ENCODE measurements at regions not wholly inside any gene's neighbourhood (a gene's known extent, or its start where the extent isn't known, plus 50 kb on each side); places are given as distances from the start of the nearest gene placed in this dataset.
"Not testable (repeated sequence)": the region's sequence is repeated elsewhere in the genome, so short reads cannot be mapped to it uniquely, and the experiment has no call there.

GRCh38 chr3:6747017-6747416 lies 113.9 kb upstream of the GRM7 start:
- Mint-ChIP-seq H3K9me3 (no peaks in the 10 kb centered on the region), H3K4me1 (no peaks in the 10 kb centered on the region), H3K27me3 (ENCODE audit: low read depth) (peaks cover 4% of the 10 kb centered on the region), H3K36me3 (no peaks in the 10 kb centered on the region), H3K27ac (no peak overlapping the region), H3K4me3 (no peak overlapping the region)
- no peak for DNase-seq (ENCODE audit: low spot score in 2 of 2, unreplicated experiment in 2 of 2)
- TF ChIP-seq, protein P1, sequence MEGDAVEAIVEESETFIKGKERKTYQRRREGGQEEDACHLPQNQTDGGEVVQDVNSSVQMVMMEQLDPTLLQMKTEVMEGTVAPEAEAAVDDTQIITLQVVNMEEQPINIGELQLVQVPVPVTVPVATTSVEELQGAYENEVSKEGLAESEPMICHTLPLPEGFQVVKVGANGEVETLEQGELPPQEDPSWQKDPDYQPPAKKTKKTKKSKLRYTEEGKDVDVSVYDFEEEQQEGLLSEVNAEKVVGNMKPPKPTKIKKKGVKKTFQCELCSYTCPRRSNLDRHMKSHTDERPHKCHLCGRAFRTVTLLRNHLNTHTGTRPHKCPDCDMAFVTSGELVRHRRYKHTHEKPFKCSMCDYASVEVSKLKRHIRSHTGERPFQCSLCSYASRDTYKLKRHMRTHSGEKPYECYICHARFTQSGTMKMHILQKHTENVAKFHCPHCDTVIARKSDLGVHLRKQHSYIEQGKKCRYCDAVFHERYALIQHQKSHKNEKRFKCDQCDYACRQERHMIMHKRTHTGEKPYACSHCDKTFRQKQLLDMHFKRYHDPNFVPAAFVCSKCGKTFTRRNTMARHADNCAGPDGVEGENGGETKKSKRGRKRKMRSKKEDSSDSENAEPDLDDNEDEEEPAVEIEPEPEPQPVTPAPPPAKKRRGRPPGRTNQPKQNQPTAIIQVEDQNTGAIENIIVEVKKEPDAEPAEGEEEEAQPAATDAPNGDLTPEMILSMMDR (IDR thresholded peaks at IDR 0.05; ENCODE audit: unreplicated experiment): no peak

- Mint-ChIP-seq H3K9me3 (peaks cover 15% of the 10 kb centered on the region), H3K27ac (no peak overlapping the region), H3K4me1 (no peaks in the 10 kb centered on the region), H3K27me3 (ENCODE audit: low read depth) (no peaks in the 10 kb centered on the region), H3K36me3 (peaks cover 2% of the 10 kb centered on the region), H3K4me3 (no peak overlapping the region)
- TF ChIP-seq, protein P1 (IDR thresholded peaks at IDR 0.05; ENCODE audit: unreplicated experiment): no peak
- no peak for DNase-seq (ENCODE audit: low spot score in 2 of 2, unreplicated experiment in 2 of 2)
Measured at GRCh38 chr3:6750782-6751181, 110.1 kb upstream of the GRM7 start.

DNA sequence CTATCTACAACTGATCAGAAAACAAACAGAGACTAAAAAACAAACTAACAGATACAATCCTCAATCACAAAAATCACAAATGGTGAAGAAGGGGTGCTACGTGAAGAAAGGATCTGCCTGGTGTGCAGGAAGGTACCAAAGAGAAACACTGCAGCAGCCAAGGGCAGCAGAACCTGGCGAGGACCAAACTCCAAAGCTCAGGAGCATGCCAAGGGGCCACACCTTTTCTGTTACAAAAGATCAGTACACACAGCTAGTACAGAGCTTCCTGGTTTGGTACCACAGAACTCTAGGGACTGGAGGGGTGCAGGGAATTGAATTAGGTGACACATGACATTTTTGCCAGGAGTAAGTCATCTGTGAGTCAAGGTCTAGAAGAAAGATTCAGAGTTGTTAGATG lies 107.4 kb upstream of the GRM7 start:
- Mint-ChIP-seq H3K27me3 (ENCODE audit: low read depth) (peaks cover 5% of the 10 kb centered on the region), H3K4me1 (no peaks in the 10 kb centered on the region), H3K27ac (no peak overlapping the region), H3K4me3 (no peak overlapping the region), H3K9me3 (peaks cover 15% of the 10 kb centered on the region), H3K36me3 (peaks cover 2% of the 10 kb centered on the region)
- DNase-seq (ENCODE audit: low spot score in 2 of 2, unreplicated experiment in 2 of 2): no peak
- TF ChIP-seq, protein P1 (IDR thresholded peaks at IDR 0.05; ENCODE audit: unreplicated experiment): no peak

DNA sequence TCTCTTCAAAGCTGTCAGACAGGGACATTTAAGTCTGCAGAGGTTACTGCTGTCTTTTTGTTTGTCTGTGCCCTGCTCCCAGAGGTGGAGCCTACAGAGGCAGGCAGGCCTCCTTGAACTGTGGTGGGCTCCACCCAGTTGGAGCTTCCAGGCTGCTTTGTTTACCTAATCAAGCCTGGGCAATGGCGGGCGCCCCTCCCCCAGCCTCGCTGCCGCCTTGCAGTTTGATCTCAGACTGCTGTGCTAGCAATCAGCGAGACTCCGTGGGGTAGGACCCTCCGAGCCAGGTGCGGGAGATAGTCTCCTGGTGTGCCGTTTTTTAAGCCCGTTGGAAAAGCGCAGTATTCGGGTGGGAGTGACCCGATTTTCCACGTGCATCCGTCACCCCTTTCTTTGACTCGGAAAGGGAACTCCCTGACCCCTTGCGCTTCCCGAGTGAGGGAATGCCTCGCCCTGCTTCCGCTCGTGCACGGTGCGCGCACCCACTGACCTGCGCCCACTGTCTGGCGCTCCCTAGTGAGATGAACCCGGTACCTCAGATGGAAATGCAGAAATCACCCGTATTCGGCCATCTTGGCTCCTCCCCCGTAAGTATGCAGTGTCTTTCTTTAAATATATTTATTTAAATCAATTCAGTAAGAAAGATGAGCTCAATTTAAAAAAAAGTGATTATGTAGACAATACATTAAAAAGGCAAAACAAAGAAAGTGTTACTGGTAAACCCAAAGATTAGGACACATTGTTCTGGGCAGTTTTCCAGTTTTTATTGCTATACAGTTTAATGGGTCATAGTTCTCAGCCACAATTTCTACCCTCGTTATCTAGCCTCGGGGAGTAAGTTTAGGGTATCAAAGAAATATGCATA lies 91.2 kb upstream of the GRM7 start:
- not testable (repeated sequence) for DNase-seq (ENCODE audit: low spot score in 2 of 2, unreplicated experiment in 2 of 2); H3K9me3 Mint-ChIP-seq; H3K4me3 Mint-ChIP-seq; H3K4me1 Mint-ChIP-seq; H3K27ac Mint-ChIP-seq; H3K36me3 Mint-ChIP-seq; H3K27me3 Mint-ChIP-seq (ENCODE audit: low read depth)

GRCh38 chr3:6770397-6770690 lies 90.6 kb upstream of the GRM7 start:
- Mint-ChIP-seq H3K9me3 (peaks cover 5% of the 10 kb centered on the region), H3K36me3 (no peaks in the 10 kb centered on the region), H3K4me3 (no peak overlapping the region), H3K4me1 (no peaks in the 10 kb centered on the region), H3K27me3 (ENCODE audit: low read depth) (no peaks in the 10 kb centered on the region), H3K27ac (no peak overlapping the region)
- TF ChIP-seq, protein P1 (IDR thresholded peaks at IDR 0.05; ENCODE audit: unreplicated experiment): no peak
- DNase-seq (ENCODE audit: low spot score in 2 of 2, unreplicated experiment in 2 of 2): no peak

DNA sequence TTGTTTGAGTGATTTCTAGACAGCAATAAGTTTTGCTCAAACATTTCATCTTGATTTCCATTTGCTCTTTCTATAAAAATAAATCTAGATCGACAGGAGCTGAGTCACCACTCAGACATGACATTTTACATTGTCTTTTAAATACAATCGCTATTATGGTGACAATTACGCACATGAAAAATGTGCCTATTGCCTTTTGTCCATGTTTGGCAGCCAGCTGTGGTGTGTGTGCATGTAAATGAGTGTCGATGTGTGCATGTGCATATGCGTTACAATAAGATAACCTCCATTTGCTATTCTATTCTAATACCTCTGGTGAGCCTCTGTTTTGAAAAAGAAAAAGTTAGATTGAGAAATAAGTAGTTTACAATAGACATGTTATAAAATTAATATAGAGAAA lies 89.7 kb upstream of the GRM7 start:
- peaks cover 5% of the 10 kb centered on the region for H3K9me3 Mint-ChIP-seq

More for the DNA sequence above, 89.7 kb upstream of the GRM7 start:
- Mint-ChIP-seq H3K4me1 (no peaks in the 10 kb centered on the region), H3K27me3 (ENCODE audit: low read depth) (no peaks in the 10 kb centered on the region), H3K4me3 (no peak overlapping the region), H3K27ac (no peak overlapping the region), H3K36me3 (no peaks in the 10 kb centered on the region)
- no peak for DNase-seq (ENCODE audit: low spot score in 2 of 2, unreplicated experiment in 2 of 2)
- TF ChIP-seq, protein P1 (IDR thresholded peaks at IDR 0.05; ENCODE audit: unreplicated experiment): no peak

Measured in mesothelial cell of epicardium (in vitro differentiated cells).